Epithelial cell of esophagus (primary cell): ENCODE measurements at regions not wholly inside any gene's neighbourhood (a gene's known extent, or its start where the extent isn't known, plus 50 kb on each side); places are given as distances from the start of the nearest gene placed in this dataset.
A peak's percentile ranks its signal among the peaks of the same experiment; 100 is the strongest.

Experiments used
- DNase-seq: peaks from one replicate; pipeline ENCODE4 v3.0.0; 2010; ENCODE audit warnings: low read depth
- H3K4me3 ChIP-seq: 2 replicates; pipeline ENCODE4 v1.5.1; 2011; ENCODE audit warnings: mild to moderate bottlenecking, low read length, control low read depth
- TF ChIP-seq, protein P1 (sequence below): IDR thresholded peaks from 2 replicates; pipeline ENCODE4 v1.5.1; 2011; ENCODE audit warnings: low read depth, mild to moderate bottlenecking, low read length, control low read depth, inconsistent platforms; ENCODE audit not compliant: insufficient read depth; ENCODE audit errors: missing control alignments

DNA sequence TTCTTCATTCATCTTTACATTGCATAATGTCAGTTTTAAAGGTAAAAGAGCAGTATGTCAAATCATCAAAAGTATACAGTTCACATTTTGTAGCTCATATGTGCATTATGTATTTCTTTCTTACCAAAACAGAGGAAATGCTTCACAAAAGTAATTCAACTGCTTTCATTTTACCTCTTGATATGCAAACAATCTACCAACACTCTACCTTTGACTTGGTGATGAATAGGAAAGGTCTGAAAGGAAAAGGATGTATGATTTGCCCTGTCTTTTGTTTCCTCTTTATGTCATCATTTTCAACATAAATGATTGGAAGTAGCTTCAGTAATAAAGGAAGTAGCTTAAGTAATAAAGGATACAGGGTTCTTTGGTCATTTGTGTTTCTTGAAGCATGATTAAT, 846.7 kb downstream of the NXPH1 start:
- DNase-seq, result no peak
- H3K4me3 ChIP-seq, result no peak overlapping the region
- TF ChIP-seq, protein P1, sequence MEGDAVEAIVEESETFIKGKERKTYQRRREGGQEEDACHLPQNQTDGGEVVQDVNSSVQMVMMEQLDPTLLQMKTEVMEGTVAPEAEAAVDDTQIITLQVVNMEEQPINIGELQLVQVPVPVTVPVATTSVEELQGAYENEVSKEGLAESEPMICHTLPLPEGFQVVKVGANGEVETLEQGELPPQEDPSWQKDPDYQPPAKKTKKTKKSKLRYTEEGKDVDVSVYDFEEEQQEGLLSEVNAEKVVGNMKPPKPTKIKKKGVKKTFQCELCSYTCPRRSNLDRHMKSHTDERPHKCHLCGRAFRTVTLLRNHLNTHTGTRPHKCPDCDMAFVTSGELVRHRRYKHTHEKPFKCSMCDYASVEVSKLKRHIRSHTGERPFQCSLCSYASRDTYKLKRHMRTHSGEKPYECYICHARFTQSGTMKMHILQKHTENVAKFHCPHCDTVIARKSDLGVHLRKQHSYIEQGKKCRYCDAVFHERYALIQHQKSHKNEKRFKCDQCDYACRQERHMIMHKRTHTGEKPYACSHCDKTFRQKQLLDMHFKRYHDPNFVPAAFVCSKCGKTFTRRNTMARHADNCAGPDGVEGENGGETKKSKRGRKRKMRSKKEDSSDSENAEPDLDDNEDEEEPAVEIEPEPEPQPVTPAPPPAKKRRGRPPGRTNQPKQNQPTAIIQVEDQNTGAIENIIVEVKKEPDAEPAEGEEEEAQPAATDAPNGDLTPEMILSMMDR, result no peak

DNA sequence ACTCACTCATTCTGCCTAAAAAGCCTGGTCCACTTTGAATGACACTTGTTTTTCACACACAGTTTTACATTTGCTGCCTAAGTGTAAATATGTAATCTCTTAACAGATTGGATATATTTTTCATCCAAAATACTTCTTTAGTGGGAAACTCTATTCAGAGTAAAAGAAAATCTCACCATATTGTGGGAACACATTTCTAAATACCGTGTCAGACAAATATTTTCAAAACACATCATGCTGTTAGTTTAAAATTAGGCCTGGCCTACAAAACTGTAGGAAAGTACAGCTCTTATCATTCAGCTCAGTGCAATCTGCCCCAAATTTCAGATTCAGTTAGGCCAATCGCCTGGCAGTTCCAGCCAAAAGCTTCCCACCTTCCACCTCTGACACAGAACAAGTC, 849.8 kb downstream of the NXPH1 start:
- TF ChIP-seq, protein P1, result no peak
- H3K4me3 ChIP-seq, result no peak overlapping the region
- no peak for DNase-seq

DNA sequence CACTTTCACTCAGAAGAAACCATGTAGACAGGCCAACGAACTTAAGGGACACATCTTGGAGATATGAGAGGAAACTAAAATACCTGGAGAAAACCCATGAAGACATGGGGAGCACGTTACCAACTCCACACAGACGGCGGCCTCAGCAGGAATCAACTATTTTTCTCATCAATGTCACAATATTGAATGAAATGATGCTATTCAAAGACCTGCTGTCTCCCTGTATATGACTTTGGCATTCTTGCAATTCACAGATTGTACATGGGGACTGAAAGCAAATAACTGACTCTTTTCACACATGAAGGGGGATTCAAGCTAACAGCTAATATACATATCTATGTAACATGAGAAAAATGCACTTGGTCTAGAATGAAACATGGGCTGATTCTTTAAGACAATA, 869.0 kb downstream of the NXPH1 start:
- H3K4me3 ChIP-seq, result no peak overlapping the region
- no peak for DNase-seq
- TF ChIP-seq, protein P1, result no peak

DNA sequence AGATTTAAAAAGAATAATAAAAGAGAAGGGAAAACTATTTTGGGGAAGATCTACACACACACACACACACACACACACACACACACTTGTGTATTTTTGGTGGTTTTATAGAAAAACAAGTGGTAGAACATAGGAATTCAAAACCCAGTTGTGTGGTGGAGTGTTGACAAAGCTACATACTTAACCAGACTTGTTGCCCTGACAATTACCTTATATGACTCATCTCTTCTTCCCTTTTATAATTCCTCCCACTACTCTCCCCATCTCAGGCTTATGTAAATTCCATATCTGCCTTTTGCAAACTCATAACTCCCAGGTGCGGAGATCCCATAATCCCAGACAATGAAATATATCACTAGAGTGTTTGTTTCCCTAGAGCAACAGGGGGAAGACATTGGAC, 873.7 kb downstream of the NXPH1 start:
- TF ChIP-seq, protein P1, result no peak
- no peak overlapping the region for H3K4me3 ChIP-seq
- DNase-seq, result peak; percentile 4

DNA sequence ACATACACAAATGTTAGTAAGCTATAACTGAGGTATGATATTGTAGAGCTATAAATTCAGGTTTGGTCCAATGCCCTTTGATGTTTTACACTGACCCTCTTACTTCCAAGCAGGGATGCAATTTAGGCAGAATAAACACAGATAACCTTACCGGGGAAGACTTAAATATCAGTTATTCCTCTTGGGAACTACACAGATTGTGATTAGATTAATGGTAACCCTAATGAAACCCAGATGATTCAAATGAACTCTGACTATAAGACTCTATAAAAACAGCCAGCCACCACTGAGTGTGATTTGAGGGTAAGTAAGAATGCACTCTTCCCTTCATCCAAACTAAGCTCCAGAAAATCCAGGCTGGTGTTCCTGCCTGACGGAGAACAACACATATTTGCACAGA, 891.1 kb downstream of the NXPH1 start:
- TF ChIP-seq, protein P1, result no peak
- H3K4me3 ChIP-seq, result no peak overlapping the region
- DNase-seq, result no peak

DNA sequence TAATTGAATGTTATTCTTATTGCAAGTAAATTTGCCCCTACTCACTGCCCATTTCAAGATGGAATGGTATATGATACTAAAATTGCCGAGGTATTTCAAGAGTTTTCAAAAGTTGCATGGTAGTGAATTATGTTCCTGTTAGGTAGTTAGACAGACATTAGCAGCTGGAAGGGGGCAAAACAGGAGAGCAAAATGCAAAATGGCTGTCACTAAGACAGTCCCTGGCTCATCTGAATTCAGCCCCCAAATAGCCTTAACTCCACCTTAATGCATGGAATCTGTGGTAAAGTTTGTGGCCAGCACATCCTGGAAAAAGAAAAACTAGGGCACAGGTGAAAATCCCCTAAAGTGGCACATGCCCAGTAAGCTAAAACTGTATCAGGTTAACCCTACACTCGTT, 894.9 kb downstream of the NXPH1 start:
- H3K4me3 ChIP-seq, result no peak overlapping the region
- no peak for DNase-seq
- TF ChIP-seq, protein P1, result no peak

DNA sequence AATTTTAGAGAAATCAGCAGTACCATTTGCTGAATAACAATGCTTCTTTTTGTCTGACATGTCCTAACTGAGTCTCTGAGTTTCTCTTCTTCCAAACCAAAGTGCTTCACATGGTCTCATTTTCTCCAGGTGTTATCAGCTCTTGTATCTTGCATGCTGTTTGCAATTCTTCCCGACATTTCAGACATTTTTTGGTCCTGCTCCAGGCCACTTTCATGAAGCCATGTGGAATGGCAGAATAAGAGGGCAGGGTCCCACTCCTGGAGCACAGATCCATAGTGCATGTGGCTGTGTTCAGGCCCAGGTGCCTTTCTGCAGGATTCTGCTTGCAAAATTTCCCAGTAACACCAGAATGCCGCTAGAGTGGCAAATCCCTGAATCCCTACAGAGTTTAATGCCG, 916.2 kb downstream of the NXPH1 start:
- TF ChIP-seq, protein P1, result no peak
- DNase-seq, result no peak
- no peak overlapping the region for H3K4me3 ChIP-seq
